Stimulated activated naive CD8-positive, alpha-beta T cell treated with anti-CD3 and anti-CD28 coated beads, Interleukin-15, Interleukin-2, amounts not matched to agents 100 ng/mL and 50 ng/mL, for 24 hours (primary cell): ENCODE measurements at regions not wholly inside any gene's neighbourhood (a gene's known extent, or its start where the extent isn't known, plus 50 kb on each side); places are given as distances from the start of the nearest gene placed in this dataset.

Experiments used
- H3K27ac Mint-ChIP-seq: one replicate; pipeline ENCODE4 v1.8.0; 2021; ENCODE audit warnings: mild to moderate bottlenecking, mixed read lengths
- H3K27me3 Mint-ChIP-seq: one replicate; pipeline ENCODE4 v1.8.0; 2021; ENCODE audit warnings: mixed read lengths
- H3K36me3 Mint-ChIP-seq: one replicate; pipeline ENCODE4 v1.8.0; 2021; ENCODE audit warnings: low read depth, mixed read lengths
- H3K4me1 Mint-ChIP-seq: one replicate; pipeline ENCODE4 v1.8.0; 2021; ENCODE audit warnings: low read depth, mixed read lengths
- H3K4me3 Mint-ChIP-seq: one replicate; pipeline ENCODE4 v1.8.0; 2021; ENCODE audit warnings: mild to moderate bottlenecking, mixed read lengths
- H3K9me3 Mint-ChIP-seq: one replicate; pipeline ENCODE4 v1.8.0; 2021; ENCODE audit warnings: mixed read lengths

DNA sequence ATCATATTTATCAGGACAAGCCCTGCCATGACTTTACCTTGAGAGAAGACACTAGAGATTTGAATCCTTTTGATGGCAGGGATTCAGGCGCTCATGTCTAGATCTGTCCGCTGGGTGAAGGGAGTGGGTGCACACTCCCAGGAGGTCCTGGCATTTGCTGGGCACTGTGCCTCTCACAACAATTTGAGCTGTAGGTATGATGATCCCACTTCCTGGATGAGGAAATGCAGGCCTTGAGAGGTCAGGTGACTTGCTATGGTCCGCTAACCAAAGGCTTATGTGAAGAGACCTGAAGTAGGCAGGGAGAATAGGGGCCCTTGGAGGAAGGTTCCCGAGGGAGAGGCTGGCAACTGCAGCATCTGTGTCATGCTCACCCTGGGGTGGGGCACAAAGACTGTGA lies 206.1 kb downstream of the HAUS1 start:
- H3K9me3 Mint-ChIP-seq = peaks cover 9% of the 10 kb centered on the region
- no peak overlapping the region for H3K27ac Mint-ChIP-seq
- H3K27me3 Mint-ChIP-seq = peaks cover 7% of the 10 kb centered on the region
- H3K36me3 Mint-ChIP-seq = no peaks in the 10 kb centered on the region
- no peak overlapping the region for H3K4me3 Mint-ChIP-seq
- no peaks in the 10 kb centered on the region for H3K4me1 Mint-ChIP-seq

GRCh38 chr18:46310675-46311345 lies 206.6 kb downstream of the HAUS1 start:
- no peak overlapping the region for H3K27ac Mint-ChIP-seq
- H3K4me1 Mint-ChIP-seq = no peaks in the 10 kb centered on the region
- H3K9me3 Mint-ChIP-seq = peaks cover 9% of the 10 kb centered on the region

DNA sequence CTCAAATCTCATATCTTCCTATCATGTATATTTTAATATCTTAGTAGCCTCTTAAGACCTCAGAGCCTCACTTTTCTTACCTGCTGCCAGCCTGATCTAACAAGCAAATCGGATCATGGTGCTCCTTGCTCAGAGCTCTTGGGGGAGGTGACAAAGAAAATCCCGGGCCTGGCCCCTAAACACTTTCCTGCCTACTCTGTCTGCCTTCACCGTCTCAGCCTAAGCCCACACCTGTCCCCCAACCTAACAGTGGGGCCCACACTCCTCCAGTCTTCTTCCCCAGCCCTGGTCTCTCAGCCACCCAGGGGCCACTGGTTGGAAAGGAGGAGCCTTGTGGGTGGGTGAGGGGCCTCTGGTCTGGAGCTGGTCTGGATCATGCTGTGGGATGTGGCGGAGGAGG lies 207.3 kb downstream of the HAUS1 start:
- Mint-ChIP-seq H3K36me3 (no peaks in the 10 kb centered on the region), H3K9me3 (peaks cover 9% of the 10 kb centered on the region), H3K4me3 (no peak overlapping the region), H3K27ac (no peak overlapping the region), H3K4me1 (no peaks in the 10 kb centered on the region), H3K27me3 (peaks cover 7% of the 10 kb centered on the region)

More at GRCh38 chr18:46310675-46311345, 206.6 kb downstream of the HAUS1 start:
- Mint-ChIP-seq H3K4me3 (no peak overlapping the region), H3K27me3 (peaks cover 7% of the 10 kb centered on the region), H3K36me3 (no peaks in the 10 kb centered on the region)

DNA sequence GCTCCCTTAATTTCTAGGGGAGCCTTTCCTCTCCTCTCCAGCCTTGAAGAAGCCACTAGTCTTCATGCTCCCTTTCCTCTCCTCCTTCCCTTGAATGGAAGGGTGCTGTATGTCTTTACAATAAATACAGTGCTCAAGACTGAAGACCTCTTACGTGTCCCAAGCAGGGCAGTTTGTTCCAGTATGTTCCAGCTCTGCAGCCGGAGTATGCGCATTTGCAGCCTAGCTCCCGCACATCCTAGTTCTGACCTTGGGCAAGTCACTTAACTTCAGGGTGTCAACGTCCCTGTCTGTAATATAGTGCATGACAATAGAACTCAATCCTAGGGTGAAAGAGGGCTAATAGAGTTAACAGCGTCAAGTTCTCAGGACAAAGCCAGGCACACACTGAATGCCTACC lies 208.0 kb downstream of the HAUS1 start:
- H3K27ac Mint-ChIP-seq = no peak overlapping the region
- H3K4me1 Mint-ChIP-seq = no peaks in the 10 kb centered on the region
- no peaks in the 10 kb centered on the region for H3K36me3 Mint-ChIP-seq
- H3K9me3 Mint-ChIP-seq = peaks cover 5% of the 10 kb centered on the region
- no peak overlapping the region for H3K4me3 Mint-ChIP-seq
- H3K27me3 Mint-ChIP-seq = peaks cover 5% of the 10 kb centered on the region

DNA sequence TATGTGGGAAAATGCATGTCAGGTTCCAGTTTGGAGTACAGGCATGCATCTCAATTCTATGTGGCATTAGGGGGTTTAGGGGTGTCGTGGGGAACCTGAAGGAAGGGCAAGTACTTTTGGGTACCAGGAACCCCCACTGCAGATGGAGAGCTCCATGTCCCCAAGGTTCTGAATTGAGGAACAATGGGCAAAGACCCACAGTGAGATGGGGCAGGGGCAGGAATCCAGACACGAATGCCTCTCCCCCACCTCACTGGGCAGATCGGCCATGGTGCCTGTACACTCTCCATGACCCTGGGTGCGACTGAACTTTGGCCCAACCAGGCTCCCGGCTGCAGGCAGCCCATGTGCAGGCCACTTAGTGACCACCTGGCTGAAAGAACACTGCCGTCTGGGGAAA lies 209.3 kb downstream of the HAUS1 start:
- no peaks in the 10 kb centered on the region for H3K4me1 Mint-ChIP-seq
- no peak overlapping the region for H3K4me3 Mint-ChIP-seq
- no peaks in the 10 kb centered on the region for H3K36me3 Mint-ChIP-seq
- no peaks in the 10 kb centered on the region for H3K9me3 Mint-ChIP-seq
- no peak overlapping the region for H3K27ac Mint-ChIP-seq
- no peaks in the 10 kb centered on the region for H3K27me3 Mint-ChIP-seq

DNA sequence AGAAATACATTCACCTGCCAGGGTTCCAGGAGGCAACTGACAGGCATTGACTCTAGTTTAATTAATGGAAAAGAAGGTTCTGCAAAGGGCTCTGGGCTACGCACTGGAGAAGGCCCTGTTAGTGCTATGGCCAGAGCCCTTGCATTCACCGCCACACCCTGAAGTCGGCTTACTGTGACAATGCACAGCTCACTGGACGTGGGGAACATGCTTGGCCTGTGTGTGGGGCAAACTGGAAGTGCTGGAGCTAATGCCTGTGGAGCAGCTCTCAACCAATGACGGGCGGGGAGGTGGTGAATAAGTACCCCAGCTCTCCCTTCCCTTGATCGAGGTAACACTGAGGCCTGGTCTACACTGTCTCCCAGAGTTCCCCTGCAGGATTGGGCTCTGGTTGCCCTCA lies 209.8 kb downstream of the HAUS1 start:
- no peaks in the 10 kb centered on the region for H3K27me3 Mint-ChIP-seq
- no peaks in the 10 kb centered on the region for H3K36me3 Mint-ChIP-seq
- H3K4me3 Mint-ChIP-seq = no peak overlapping the region
- H3K9me3 Mint-ChIP-seq = no peaks in the 10 kb centered on the region
- H3K4me1 Mint-ChIP-seq = no peaks in the 10 kb centered on the region
- no peak overlapping the region for H3K27ac Mint-ChIP-seq

DNA sequence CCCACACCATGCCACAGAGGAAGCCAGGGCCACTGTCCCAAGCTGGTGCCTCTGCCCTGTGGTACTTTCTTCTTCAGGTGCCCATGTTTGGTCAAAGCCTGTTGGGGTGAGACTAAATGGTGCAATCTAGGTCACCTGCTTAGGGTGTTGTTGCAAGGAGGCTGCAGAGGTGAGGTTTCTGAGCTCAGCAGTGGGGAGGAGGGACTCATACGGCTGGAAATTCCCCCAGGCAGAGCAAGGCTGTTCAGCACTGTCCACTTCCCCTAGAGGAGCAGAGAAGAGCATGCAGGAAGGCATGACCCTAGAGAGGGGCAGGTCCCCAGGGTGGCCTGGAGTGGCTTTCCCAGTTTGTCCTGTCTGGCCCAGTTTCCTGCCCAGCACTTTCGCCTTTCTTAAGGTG lies 211.0 kb downstream of the HAUS1 start:
- Mint-ChIP-seq H3K4me3 (no peak overlapping the region), H3K27me3 (no peaks in the 10 kb centered on the region), H3K4me1 (no peaks in the 10 kb centered on the region), H3K36me3 (no peaks in the 10 kb centered on the region), H3K27ac (no peak overlapping the region), H3K9me3 (no peaks in the 10 kb centered on the region)

DNA sequence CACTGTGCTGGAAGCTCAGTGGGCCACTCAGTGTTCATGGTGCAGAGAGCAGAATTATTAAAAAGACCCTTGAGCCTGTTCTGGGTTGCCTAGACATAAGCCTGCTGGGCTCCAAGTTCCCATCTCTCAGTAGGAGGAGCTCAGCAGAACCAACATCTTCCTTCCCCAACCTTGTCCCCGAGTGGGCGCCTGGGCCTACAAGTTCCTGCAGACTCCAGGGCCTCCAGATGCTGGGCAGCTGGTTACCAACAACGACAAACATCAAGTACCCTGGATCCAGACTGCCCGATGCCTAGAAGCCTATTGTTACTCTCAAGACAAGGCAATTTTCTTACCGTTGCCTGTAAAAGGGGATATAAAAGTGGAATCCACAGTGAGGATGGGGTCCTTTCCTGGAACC lies 214.2 kb downstream of the HAUS1 start:
- Mint-ChIP-seq H3K4me1 (peaks cover 4% of the 10 kb centered on the region), H3K27ac (no peak overlapping the region), H3K4me3 (no peak overlapping the region), H3K27me3 (no peaks in the 10 kb centered on the region), H3K36me3 (no peaks in the 10 kb centered on the region), H3K9me3 (no peaks in the 10 kb centered on the region)

GRCh38 chr18:46319783-46320182 lies 215.6 kb downstream of the HAUS1 start:
- Mint-ChIP-seq H3K36me3 (no peaks in the 10 kb centered on the region), H3K9me3 (no peaks in the 10 kb centered on the region), H3K27ac (no peak overlapping the region), H3K4me3 (no peak overlapping the region), H3K27me3 (no peaks in the 10 kb centered on the region), H3K4me1 (peaks cover 4% of the 10 kb centered on the region)

DNA sequence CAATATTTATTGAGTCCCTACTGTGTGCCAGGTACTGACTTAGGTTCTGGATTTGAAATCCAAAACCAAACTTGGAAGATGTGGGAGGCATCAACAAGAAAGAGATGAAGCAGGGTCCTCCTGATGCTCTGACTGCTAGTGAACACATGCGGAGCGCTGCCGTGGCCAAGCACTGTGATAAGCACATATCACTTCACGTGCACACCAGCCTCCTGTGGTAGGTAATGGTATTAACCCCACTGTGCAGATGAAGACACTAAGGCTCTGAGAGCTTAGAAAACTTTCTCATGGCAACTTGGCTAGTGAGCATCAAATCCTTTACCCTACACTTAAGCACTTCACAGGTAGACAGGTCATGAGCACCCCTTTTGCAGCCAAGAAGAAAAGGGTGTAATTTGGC lies 216.1 kb downstream of the HAUS1 start:
- Mint-ChIP-seq H3K27me3 (no peaks in the 10 kb centered on the region), H3K27ac (no peak overlapping the region), H3K4me1 (peaks cover 4% of the 10 kb centered on the region), H3K4me3 (no peak overlapping the region), H3K9me3 (no peaks in the 10 kb centered on the region), H3K36me3 (no peaks in the 10 kb centered on the region)

- H3K27me3 Mint-ChIP-seq = no peaks in the 10 kb centered on the region
- no peaks in the 10 kb centered on the region for H3K36me3 Mint-ChIP-seq
- H3K4me1 Mint-ChIP-seq = peaks cover 4% of the 10 kb centered on the region
- H3K9me3 Mint-ChIP-seq = no peaks in the 10 kb centered on the region
- peak overlapping the region; percentile 21 for H3K27ac Mint-ChIP-seq
- H3K4me3 Mint-ChIP-seq = no peak overlapping the region
Observed at GRCh38 chr18:46320928-46321711, 216.9 kb downstream of the HAUS1 start.

DNA sequence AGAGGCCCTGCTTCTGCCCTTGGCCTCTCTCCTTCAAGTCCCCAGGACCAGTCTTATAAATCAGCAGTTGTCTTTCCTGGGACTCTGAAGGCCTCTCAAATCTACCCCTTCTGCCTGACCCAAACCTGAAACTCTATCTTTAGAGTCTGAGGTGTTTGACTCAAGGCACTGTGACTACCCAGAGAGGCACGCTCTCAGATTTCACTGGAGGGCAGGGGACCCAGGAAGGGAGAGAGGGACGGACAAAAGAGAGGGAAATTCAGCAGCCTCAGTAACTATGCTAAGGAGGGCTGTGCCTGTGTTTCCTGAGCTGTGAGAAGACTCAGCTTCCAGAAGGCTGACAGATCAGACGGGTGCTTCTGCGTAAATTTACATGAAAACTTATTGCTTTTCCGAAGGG lies 217.8 kb downstream of the HAUS1 start:
- no peaks in the 10 kb centered on the region for H3K9me3 Mint-ChIP-seq
- H3K27me3 Mint-ChIP-seq = no peaks in the 10 kb centered on the region
- H3K36me3 Mint-ChIP-seq = no peaks in the 10 kb centered on the region
- H3K27ac Mint-ChIP-seq = no peak overlapping the region
- H3K4me1 Mint-ChIP-seq = peaks cover 4% of the 10 kb centered on the region
- no peak overlapping the region for H3K4me3 Mint-ChIP-seq

GRCh38 chr18:46322411-46322891 lies 218.3 kb downstream of the HAUS1 start:
- no peaks in the 10 kb centered on the region for H3K27me3 Mint-ChIP-seq
- no peak overlapping the region for H3K27ac Mint-ChIP-seq
- H3K36me3 Mint-ChIP-seq = no peaks in the 10 kb centered on the region
- no peak overlapping the region for H3K4me3 Mint-ChIP-seq
- H3K4me1 Mint-ChIP-seq = peaks cover 4% of the 10 kb centered on the region
- no peaks in the 10 kb centered on the region for H3K9me3 Mint-ChIP-seq

- Mint-ChIP-seq H3K4me1 (peaks cover 4% of the 10 kb centered on the region), H3K9me3 (no peaks in the 10 kb centered on the region), H3K27me3 (no peaks in the 10 kb centered on the region), H3K36me3 (no peaks in the 10 kb centered on the region), H3K4me3 (no peak overlapping the region), H3K27ac (no peak overlapping the region)
Observed at GRCh38 chr18:46322941-46323340, 218.8 kb downstream of the HAUS1 start.

DNA sequence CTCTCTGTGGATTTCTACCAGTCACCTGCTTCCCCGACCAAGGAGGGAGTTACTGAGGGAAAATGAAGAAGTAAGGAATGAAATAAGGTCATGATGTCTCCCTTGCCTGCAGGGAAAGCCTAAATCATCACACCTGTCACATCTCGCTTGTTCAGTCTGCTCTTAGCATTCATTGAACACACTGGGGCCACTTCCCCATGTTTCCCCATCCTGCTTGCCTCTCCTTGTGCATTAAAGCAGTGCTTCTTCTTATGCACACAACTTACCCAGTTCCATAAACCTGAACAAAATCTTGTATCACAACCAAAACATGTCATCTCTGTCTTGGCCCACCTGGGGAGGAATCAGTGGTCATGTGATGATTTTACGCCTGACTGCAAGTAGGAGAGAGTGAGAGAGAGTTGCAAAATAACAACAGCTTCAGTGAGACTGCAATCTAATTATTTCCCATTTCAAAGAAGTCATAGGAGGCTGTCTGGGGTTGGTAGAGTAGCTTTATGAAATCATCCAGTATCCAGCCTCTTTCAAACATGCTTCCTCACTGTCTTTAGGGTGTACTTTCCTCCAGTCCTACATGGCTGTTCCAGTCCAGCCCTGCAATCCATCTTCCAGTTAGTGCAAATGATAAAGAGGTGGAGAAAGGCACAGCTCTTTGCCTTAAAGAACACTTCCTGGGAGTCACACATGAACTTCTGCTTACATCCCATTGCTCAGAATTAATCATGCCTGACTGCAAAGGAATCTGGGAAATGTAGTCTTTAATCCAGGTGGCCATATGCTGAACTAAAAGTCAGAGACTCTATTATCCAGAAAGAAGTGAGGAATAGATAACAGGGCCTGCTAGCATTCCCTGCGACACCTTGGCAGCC lies 220.1 kb downstream of the HAUS1 start:
- H3K4me1 Mint-ChIP-seq = peaks cover 4% of the 10 kb centered on the region
- H3K27me3 Mint-ChIP-seq = no peaks in the 10 kb centered on the region
- H3K4me3 Mint-ChIP-seq = no peak overlapping the region
- no peaks in the 10 kb centered on the region for H3K36me3 Mint-ChIP-seq
- H3K27ac Mint-ChIP-seq = no peak overlapping the region
- no peaks in the 10 kb centered on the region for H3K9me3 Mint-ChIP-seq
